CD14-positive monocyte (primary cell): ENCODE measurements at regions not wholly inside any gene's neighbourhood (a gene's known extent, or its start where the extent isn't known, plus 50 kb on each side); places are given as distances from the start of the nearest gene placed in this dataset.

Source experiments
- DNase-seq, 3 donors: peaks; one replicate each; pipeline ENCODE4 v3.0.0-alpha.2; 2011 to 2022
- H2AFZ ChIP-seq: 2 replicates; pipeline ENCODE4 v1.6.0; 2012; ENCODE audit warnings: mild to moderate bottlenecking, low read depth, low read length, inconsistent platforms; ENCODE audit not compliant: insufficient read depth, poor library complexity, severe bottlenecking
- H3K27ac ChIP-seq, 2 donors: 1 replicate in 1 of 2; 2 replicates in 1 of 2; pipeline ENCODE4 v1.5.1; 2012 to 2013; ENCODE audit warnings: low read length in 2 of 2, control low read depth in 1 of 2, inconsistent platforms in 1 of 2, low read depth in 1 of 2, mild to moderate bottlenecking in 1 of 2
- H3K27me3 ChIP-seq, 2 donors: one replicate each; pipeline versions ENCODE4 v1.6.0 to v1.6.1; 2011 to 2013; ENCODE audit warnings: low read length in 2 of 2; ENCODE audit not compliant: control insufficient read depth in 2 of 2, insufficient read depth in 2 of 2
- H3K36me3 ChIP-seq, 2 donors: replicated peaks in 1 of 2; 1 replicate in 1 of 2; 2 replicates in 1 of 2; pipeline versions ENCODE4 v1.5.1 to v1.6.1; 2012 to 2013; ENCODE audit warnings: low read length in 2 of 2, control low read depth in 1 of 2, inconsistent platforms in 1 of 2, mild to moderate bottlenecking in 1 of 2; ENCODE audit not compliant: insufficient read depth in 2 of 2, control insufficient read depth in 1 of 2
- H3K4me1 ChIP-seq, 2 donors: 1 replicate in 1 of 2; 2 replicates in 1 of 2; pipeline versions ENCODE4 v1.5.1 to v1.6.1; 2012 to 2013; ENCODE audit warnings: low read length in 2 of 2, control low read depth in 1 of 2, inconsistent platforms in 1 of 2, mild to moderate bottlenecking in 1 of 2, moderate library complexity in 1 of 2; ENCODE audit not compliant: insufficient read depth in 2 of 2, control insufficient read depth in 1 of 2
- H3K4me2 ChIP-seq: replicated peaks from 2 replicates; pipeline ENCODE3; 2012; ENCODE audit warnings: low read length, moderate library complexity, mild to moderate bottlenecking; ENCODE audit not compliant: poor library complexity, severe bottlenecking; ENCODE audit errors: extremely low read depth
- H3K4me3 ChIP-seq, 3 experiments: fragments of 200-600 bp in 1 of 3; sonication (generic) in 1 of 3; replicated peaks in 1 of 3; 1 replicate in 2 of 3; 2 replicates in 1 of 3; pipeline ENCODE4 v1.5.1; 2011 to 2013; ENCODE audit warnings: low read length in 3 of 3, mild to moderate bottlenecking in 3 of 3, control low read depth in 2 of 3, low read depth in 2 of 3, inconsistent platforms in 1 of 3, moderate library complexity in 1 of 3
- H3K79me2 ChIP-seq: 2 replicates; pipeline ENCODE4 v1.6.0; 2012; ENCODE audit warnings: mild to moderate bottlenecking, control low read depth, inconsistent platforms, low read length, moderate library complexity; ENCODE audit not compliant: insufficient read depth
- H3K9ac ChIP-seq: 2 replicates; pipeline ENCODE4 v1.6.0; 2017; ENCODE audit warnings: low read length, mild to moderate bottlenecking; ENCODE audit not compliant: insufficient read depth, poor library complexity, severe bottlenecking
- H3K9me3 ChIP-seq, 2 donors: replicated peaks in 1 of 2; 1 replicate in 1 of 2; 2 replicates in 1 of 2; pipeline versions ENCODE4 v1.5.1 to v1.6.1; 2012 to 2013; ENCODE audit warnings: low read length in 2 of 2, control low read depth in 1 of 2; ENCODE audit not compliant: control insufficient read depth in 1 of 2, insufficient read depth in 1 of 2
- H4K20me1 ChIP-seq: 2 replicates; pipeline ENCODE4 v1.6.0; 2012; ENCODE audit warnings: mild to moderate bottlenecking, low read length, control low read depth, moderate library complexity; ENCODE audit not compliant: insufficient read depth
- H3K27ac Mint-ChIP-seq, 7 donors: one replicate each; pipeline ENCODE4 v1.8.0; 2020; ENCODE audit warnings: mild to moderate bottlenecking in 7 of 7, mixed read lengths in 7 of 7, moderate library complexity in 6 of 7, inconsistent platforms in 2 of 7
- H3K27me3 Mint-ChIP-seq, 3 donors: one replicate each; pipeline ENCODE4 v1.8.0; 2021 to 2022; ENCODE audit warnings: low read depth in 3 of 3, mild to moderate bottlenecking in 3 of 3, mixed read lengths in 3 of 3, moderate library complexity in 3 of 3, inconsistent platforms in 1 of 3
- H3K36me3 Mint-ChIP-seq, 2 donors: one replicate each; pipeline ENCODE4 v1.8.0; 2020; ENCODE audit warnings: mixed read lengths in 2 of 2, inconsistent platforms in 1 of 2, mild to moderate bottlenecking in 1 of 2
- H3K4me1 Mint-ChIP-seq: one replicate; pipeline ENCODE4 v1.8.0; 2020; ENCODE audit warnings: mild to moderate bottlenecking, mixed read lengths
- H3K4me3 Mint-ChIP-seq, 2 donors: one replicate each; pipeline ENCODE4 v1.8.0; 2020; ENCODE audit warnings: mild to moderate bottlenecking in 2 of 2, mixed read lengths in 2 of 2, moderate library complexity in 1 of 2
- H3K9me3 Mint-ChIP-seq, 7 donors: one replicate each; pipeline ENCODE4 v1.8.0; 2020 to 2022; ENCODE audit warnings: mixed read lengths in 7 of 7, mild to moderate bottlenecking in 6 of 7, moderate library complexity in 6 of 7, inconsistent platforms in 2 of 7
- WGBS: methylation state at CpG from one replicate; pipeline ENCODE4 v1.1.5; 2013; ENCODE audit warnings: missing lambda C conversion rate; ENCODE audit not compliant: insufficient coverage; 5-methylcytosine and 5-hydroxymethylcytosine counted together
- intact Hi-C, 2 donors: fragments of 100-400 bp; cut with micrococcal nuclease; formaldehyde crosslinking; loops; one replicate each; pipeline versions ENCODE4 v1.15.0 to v1.15.1; 2023
- TF ChIP-seq, protein P1 (sequence below): fragments of 200-600 bp; IDR thresholded peaks from one replicate; pipeline ENCODE4 v1.8.0; 2022; ENCODE audit warnings: antibody characterized with exemption, mild to moderate bottlenecking

DNA sequence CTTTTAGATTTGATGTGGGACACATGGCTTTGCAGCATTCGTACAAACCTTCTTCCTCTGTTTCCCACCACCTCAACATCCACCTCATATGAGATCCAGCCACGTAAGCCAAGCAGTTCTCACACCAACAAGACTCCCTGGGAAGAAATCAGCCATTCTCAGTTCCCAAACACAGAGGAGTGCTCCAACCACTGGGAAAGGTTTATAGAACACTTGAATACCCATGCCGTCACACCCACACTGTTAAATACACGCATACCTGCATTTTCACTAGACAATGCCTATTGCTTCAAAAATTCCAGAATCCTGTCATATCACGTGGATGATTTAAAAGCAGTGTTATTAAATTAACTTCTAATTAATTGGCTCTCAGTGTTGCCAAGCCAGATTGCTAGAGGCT is 347.3 kb downstream of the ENC1 start:
- Histone ChIP-seq H3K9ac (no peak overlapping the region), H2AFZ (no peak overlapping the region), H3K4me2 (no peak overlapping the region), H3K4me1 (peaks cover 22% of the 10 kb centered on the region in 2 donors), H3K27me3 (no peaks in the 10 kb centered on the region), H3K36me3 (no peaks in the 10 kb centered on the region), H3K9me3 (no peaks in the 10 kb centered on the region), H3K79me2 (no peaks in the 10 kb centered on the region), H4K20me1 (no peaks in the 10 kb centered on the region), H3K27ac (peak overlapping the region in 1 of 2 donors; percentile 68), H3K4me3 (no peak overlapping the region)
- DNase-seq = no peak
- Mint-ChIP-seq H3K27ac (peak overlapping the region in 1 of 7 donors; percentile 46), H3K4me3 (no peak overlapping the region), H3K9me3 (peaks cover 0 to 3% (median 0%) of the 10 kb centered on the region in 7 donors), H3K36me3 (no peaks in the 10 kb centered on the region), H3K27me3 (no peaks in the 10 kb centered on the region), H3K4me1 (peaks cover 9% of the 10 kb centered on the region)
- TF ChIP-seq, protein P1, sequence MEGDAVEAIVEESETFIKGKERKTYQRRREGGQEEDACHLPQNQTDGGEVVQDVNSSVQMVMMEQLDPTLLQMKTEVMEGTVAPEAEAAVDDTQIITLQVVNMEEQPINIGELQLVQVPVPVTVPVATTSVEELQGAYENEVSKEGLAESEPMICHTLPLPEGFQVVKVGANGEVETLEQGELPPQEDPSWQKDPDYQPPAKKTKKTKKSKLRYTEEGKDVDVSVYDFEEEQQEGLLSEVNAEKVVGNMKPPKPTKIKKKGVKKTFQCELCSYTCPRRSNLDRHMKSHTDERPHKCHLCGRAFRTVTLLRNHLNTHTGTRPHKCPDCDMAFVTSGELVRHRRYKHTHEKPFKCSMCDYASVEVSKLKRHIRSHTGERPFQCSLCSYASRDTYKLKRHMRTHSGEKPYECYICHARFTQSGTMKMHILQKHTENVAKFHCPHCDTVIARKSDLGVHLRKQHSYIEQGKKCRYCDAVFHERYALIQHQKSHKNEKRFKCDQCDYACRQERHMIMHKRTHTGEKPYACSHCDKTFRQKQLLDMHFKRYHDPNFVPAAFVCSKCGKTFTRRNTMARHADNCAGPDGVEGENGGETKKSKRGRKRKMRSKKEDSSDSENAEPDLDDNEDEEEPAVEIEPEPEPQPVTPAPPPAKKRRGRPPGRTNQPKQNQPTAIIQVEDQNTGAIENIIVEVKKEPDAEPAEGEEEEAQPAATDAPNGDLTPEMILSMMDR = no peak
- intact Hi-C loops = no loop called here
- 90% methylated on average over 2 of the region's 5 CpGs for WGBS

DNA sequence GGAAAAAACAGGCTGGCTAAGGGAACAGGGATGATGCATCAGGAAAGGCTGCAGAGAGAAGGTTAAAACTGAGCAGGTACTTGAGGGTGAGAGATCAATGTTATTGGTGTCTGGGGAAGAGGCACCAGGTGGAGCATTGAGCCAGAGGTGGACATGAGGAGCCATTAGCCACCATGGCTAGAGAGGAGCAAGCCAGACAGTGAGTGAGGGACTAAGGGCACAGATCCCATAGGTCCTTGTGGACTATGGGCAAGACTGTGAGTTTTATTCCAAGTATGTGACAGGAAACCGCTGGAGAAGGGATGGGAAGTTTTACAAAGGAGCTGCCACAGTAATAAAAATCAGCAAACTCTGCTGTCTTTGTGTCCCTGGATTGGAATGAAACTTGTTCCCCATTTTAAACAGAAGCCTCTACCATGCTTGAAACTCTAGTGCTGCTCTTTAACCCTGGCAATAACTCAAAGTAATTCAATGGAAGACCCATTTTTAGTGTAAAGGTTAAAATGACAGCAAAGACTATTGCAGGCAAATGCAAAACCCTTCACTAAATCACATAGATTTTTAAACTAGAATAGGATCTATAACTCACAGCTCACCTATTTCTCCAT is 349.8 kb downstream of the ENC1 start:
- Mint-ChIP-seq H3K27me3 (peaks cover 0 to 9% (median 2%) of the 10 kb centered on the region in 3 donors), H3K4me3 (no peak overlapping the region), H3K27ac (no peak overlapping the region), H3K9me3 (peaks cover 0 to 4% (median 0%) of the 10 kb centered on the region in 7 donors), H3K4me1 (peaks cover 9% of the 10 kb centered on the region), H3K36me3 (no peaks in the 10 kb centered on the region)
- no CpG with 5 or more reads among the region's 1 CpG for WGBS
- Histone ChIP-seq H3K27ac (no peak overlapping the region), H3K27me3 (no peaks in the 10 kb centered on the region), H3K4me1 (peaks cover 22% of the 10 kb centered on the region in 2 donors), H3K4me2 (no peak overlapping the region), H3K9ac (no peak overlapping the region), H4K20me1 (no peaks in the 10 kb centered on the region), H3K36me3 (no peaks in the 10 kb centered on the region), H2AFZ (no peak overlapping the region), H3K9me3 (no peaks in the 10 kb centered on the region), H3K4me3 (no peak overlapping the region), H3K79me2 (no peaks in the 10 kb centered on the region)
- intact Hi-C loops = no loop called here
- TF ChIP-seq, protein P1 = no peak
- DNase-seq = no peak
